Mammary epithelial cell (primary cell): ENCODE measurements at regions not wholly inside any gene's neighbourhood (a gene's known extent, or its start where the extent isn't known, plus 50 kb on each side); places are given as distances from the start of the nearest gene placed in this dataset.

Source experiments
- CTCF ChIP-seq, 2 donors: IDR thresholded peaks in 1 of 2; conservative IDR thresholded peaks in 1 of 2; 2 replicates each; pipeline ENCODE4 v1.5.1; 2011 to 2012; ENCODE audit warnings: inconsistent platforms in 2 of 2, low read length in 2 of 2, mild to moderate bottlenecking in 2 of 2, control low read depth in 1 of 2, low read depth in 1 of 2; ENCODE audit not compliant: insufficient read depth in 1 of 2; ENCODE audit errors: extremely low read depth in 1 of 2
- EZH2 ChIP-seq: IDR thresholded peaks from 2 replicates; pipeline ENCODE4 v1.6.1; 2012; ENCODE audit warnings: low read length, inconsistent platforms, borderline replicate concordance

GRCh38 chr6:51467231-51467952, 620.0 kb downstream of the PKHD1 start:
- TF ChIP-seq CTCF (conservative IDR thresholded peaks at IDR 0.05 in 1 of 2, IDR thresholded peaks at IDR 0.05 in 1 of 2; ENCODE audit: extremely low read depth in 1 of 2, insufficient read depth in 1 of 2, low read depth in 1 of 2, low read length in 2 of 2) (no peak), EZH2 (no peak)
